GM18907 (cell line): ENCODE measurements at regions not wholly inside any gene's neighbourhood (a gene's known extent, or its start where the extent isn't known, plus 50 kb on each side); places are given as distances from the start of the nearest gene placed in this dataset.

Experiments used
- ATAC-seq: cut with Tn5 transposase; IDR thresholded peaks from one replicate; pipeline ENCODE4 v1.9.1; 2021; ENCODE audit warnings: mild to moderate bottlenecking, moderate library complexity; ENCODE audit not compliant: unreplicated experiment

DNA sequence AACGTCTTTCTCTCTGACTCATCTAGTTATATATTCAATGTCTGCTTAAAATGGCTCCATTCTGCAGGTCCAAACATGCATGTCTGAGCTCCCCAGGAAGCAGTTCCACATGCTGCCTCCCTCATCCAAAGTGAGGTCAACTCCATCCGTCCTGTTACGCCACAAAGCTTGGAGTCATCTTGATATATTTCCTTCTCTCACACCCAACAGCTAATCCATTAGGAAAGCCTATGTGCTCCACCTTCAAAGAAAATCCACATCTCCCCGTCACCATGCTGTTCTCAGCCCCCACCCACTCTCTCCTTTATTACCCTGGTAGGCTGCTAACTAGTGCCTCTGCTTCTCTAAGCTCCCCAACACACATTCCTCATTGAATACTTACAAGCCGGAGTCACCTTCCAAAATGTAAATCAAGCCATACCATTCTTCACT lies 130.2 kb upstream of the SYNDIG1 start:
- ATAC-seq: no peak

DNA sequence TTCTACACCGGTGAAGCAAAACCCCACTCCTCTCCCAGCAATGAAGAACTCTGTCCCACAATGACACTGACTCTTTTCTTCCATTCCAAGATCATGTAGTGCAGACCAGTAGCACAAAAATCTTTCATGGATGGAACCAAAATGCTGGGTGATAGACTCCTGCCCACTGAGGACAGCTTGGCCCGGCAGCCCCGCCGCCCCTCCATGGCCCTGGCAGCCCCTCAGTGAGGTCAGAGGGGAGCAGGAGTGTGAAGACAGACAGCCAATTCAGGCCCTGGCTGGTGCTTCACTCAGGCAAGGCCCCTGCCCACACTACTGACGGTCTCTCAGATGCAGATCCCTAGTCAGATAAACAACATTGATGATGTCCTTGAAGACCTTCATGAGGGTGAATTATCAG lies 131.9 kb upstream of the SYNDIG1 start:
- ATAC-seq: no peak

GRCh38 chr20:24337069-24337468 lies 132.4 kb upstream of the SYNDIG1 start:
- no peak for ATAC-seq

- no peak for ATAC-seq
Observed at GRCh38 chr20:24334830-24335229, 134.6 kb upstream of the SYNDIG1 start.

DNA sequence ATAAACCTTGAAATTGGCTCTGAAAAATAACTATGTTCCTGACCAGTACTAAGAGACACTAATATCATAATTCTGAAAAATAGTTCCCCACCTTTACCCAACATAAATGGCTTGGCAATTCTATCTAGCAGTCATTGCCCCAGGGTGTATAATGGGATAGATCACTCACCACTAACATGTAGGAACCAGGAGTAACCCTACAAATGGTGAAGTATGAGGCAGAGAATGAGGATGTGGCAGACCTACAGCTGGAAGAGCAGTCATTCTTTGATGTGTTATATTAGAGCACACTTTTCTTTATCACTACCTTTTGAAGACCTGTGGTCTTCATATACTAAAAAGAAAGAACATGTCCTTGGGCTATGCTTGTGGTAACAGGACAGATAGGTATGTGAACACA lies 136.5 kb upstream of the SYNDIG1 start:
- no peak for ATAC-seq

DNA sequence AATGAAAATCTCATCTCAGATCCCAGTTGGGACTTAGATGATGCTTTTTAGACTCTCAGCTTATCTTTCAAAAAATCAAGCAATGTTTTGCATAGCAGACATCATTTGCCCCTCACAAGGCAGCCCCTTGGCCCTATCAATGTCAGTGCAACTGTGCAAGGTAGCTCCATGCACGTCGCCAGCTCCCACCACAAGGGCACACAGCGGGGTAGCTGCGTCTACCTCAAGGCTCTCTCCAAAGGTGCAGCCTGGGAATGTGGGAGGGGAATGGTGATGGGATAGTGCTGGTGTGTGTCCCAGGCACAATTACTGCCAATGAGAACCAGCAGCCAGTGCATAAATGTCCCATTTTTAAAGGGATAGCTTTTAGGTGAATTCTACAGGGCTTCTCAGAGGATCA lies 137.5 kb upstream of the SYNDIG1 start:
- ATAC-seq: no peak

DNA sequence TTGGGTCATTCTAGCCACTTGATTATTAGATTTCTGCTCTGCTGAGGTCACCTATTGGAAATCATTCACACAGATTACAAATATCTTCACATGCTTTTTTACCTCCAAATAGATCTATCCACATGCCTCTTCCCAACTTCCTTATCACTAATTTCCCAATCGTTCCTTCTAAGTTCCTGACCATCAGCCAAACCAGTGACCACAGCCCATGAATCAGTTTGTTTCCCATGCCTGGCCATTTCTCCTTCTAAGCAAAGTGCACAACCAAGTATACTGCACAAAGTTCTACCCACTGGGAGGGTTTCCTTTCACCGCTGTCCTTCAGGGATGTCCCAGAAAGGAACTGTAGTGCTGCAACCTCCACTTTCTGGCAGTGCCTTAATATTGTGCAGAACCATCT lies 140.5 kb upstream of the SYNDIG1 start:
- no peak for ATAC-seq

DNA sequence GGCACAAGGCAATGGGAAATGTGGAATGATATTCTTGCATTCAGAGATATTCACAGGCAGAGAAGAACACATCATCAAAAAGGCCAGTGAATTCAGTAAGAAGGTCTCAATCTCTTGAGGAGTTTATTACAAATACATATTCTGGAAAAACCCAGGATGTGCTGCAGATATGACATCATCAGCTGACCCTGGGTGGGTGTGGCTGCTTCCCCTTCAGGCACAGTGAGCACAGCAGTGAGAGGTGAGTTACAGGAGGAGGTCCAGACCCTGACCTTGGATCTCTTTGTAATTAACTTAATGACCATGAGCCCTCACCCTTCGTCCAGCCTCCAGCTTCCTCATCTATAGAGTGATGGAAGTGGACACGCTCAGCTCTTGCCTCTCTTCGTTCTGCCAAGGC lies 147.5 kb upstream of the SYNDIG1 start:
- no peak for ATAC-seq

GRCh38 chr20:24318569-24319352 lies 150.7 kb upstream of the SYNDIG1 start:
- no peak for ATAC-seq

DNA sequence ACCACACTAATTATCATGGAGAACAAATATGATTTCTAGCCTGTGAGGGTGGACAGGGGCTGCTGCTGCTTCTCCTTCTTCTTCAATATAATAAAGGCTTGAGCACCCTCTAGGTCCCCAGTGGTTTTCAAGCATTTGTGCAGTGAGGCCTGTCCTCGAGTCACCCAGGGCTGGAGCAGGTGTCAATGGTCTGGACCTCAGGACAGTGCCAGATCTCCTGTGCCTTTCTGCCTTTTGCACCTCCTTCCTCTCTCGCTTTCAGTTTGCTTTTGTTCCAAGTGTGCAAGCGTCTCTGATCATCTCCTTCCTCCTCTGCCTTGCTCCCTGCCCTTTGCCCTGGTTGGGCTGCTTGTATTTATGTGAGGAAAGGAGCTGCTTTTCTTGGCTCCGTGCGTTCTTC lies 152.2 kb upstream of the SYNDIG1 start:
- ATAC-seq: no peak

- no peak for ATAC-seq
Observed at GRCh38 chr20:24316731-24317130, 152.7 kb upstream of the SYNDIG1 start.

GRCh38 chr20:24314053-24314452 lies 155.4 kb upstream of the SYNDIG1 start:
- ATAC-seq: no peak

DNA sequence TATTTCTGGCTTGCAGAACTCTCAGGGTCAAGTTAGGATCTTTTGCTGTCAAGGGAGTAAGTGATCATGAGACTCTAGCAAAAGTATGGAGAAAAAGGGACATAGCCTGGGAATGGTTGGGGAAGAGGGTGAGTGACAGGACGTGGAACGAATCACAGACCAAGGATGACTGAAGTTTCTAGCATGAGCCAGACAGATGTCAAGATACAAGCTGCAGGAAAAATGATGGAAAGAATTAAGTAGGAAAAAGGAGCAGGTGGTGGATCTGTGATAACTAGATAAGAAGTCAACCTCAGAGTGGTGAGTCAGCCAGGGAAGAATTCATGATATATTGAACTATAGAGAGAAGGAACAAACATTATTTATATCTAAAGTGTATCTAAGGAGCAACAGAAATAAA lies 159.8 kb upstream of the SYNDIG1 start:
- ATAC-seq: no peak

DNA sequence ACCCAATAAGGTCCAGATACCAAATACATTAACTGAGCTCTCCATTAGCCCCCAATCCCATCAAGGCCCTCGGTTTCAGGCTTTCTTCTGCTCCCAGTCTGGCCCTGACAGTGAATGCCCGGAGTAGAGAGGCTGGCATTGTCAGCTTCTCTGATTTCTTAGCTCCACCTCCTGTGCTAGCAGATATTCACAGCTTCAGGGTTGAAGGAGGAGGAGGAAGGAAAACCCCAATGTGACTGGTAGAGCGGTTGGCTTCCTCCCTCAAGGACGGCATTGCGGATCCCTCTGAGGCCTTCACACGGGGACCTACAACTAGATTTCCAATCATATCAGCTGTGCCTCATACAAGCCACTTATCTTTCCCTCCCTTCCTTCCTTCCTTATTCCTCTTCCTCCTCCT lies 164.1 kb upstream of the SYNDIG1 start:
- no peak for ATAC-seq

- no peak for ATAC-seq
Observed at GRCh38 chr20:24304291-24304690, 165.1 kb upstream of the SYNDIG1 start.

GRCh38 chr20:24303393-24304170 lies 165.8 kb upstream of the SYNDIG1 start:
- ATAC-seq: no peak

- ATAC-seq: no peak
Observed at GRCh38 chr20:24297993-24298392, 171.4 kb upstream of the SYNDIG1 start.

DNA sequence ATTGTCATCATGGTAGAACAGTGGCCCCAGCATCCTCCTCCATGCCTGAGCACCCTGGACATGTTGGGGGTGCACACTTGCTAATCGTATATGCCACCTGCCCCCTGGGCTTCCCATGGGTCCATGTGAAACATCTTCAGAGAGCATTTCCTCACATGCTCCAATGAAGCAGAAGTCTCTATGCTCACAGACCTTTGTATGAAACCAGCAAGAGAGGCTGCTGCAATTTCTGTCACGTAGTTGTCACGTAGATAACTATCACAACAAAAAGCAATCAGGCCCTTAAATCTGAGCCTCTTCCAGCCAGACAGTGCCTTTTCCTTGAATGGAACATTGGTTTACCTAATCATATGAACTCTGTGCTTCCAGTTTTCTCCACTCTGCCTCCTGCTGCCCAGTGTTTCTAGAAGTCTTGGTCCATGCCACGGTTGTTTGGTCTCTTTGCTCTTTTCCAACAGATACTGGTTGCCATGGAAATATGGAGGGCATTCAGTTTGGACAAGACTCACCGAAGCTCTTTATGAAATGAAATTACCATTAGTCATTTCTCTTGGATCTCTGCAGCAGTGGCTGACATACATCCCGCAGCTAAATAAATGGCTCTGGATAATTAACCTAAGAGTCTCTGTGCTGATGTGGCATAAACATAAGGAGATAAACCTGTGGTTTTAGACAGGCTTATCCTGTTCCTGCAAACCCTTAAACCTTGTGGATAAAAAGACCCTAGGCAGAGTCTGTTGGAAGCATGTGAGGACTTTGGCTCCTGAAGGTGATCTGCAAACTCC lies 172.8 kb upstream of the SYNDIG1 start:
- ATAC-seq: no peak

GRCh38 chr20:24291014-24291413 lies 178.4 kb upstream of the SYNDIG1 start:
- ATAC-seq: no peak

- peak; percentile 81 for ATAC-seq
Observed at GRCh38 chr20:24289737-24290481, 179.5 kb upstream of the SYNDIG1 start.

GRCh38 chr20:24283186-24283585 lies 186.2 kb upstream of the SYNDIG1 start:
- ATAC-seq: no peak
